SK-N-SH treated with all-trans-retinoic acid at 6 μM for 48 hours (cell line): ENCODE measurements at regions not wholly inside any gene's neighbourhood (a gene's known extent, or its start where the extent isn't known, plus 50 kb on each side); places are given as distances from the start of the nearest gene placed in this dataset.

Source experiments
- ARNTL ChIP-seq: fragments of 450-650 bp; formaldehyde crosslinking; IDR thresholded peaks from 2 replicates; pipeline ENCODE4 v1.5.0; 2020; ENCODE audit warnings: low read depth, mild to moderate bottlenecking, moderate library complexity, borderline replicate concordance
- BACH2 ChIP-seq: fragments of 250-450 bp; sonication (Bioruptor Pico); IDR thresholded peaks from 2 replicates; pipeline ENCODE4 v1.9.0; 2021; ENCODE audit warnings: mild to moderate bottlenecking, borderline replicate concordance
- CSDC2 ChIP-seq: fragments of 250-450 bp; sonication (Bioruptor Pico); IDR thresholded peaks from 2 replicates; pipeline ENCODE4 v1.5.0; 2020; ENCODE audit warnings: mild to moderate bottlenecking, moderate library complexity
- ESRRG ChIP-seq: fragments of 250-450 bp; sonication (Bioruptor Pico); IDR thresholded peaks from 2 replicates; pipeline ENCODE4 v1.6.1; 2021; ENCODE audit warnings: mild to moderate bottlenecking
- OSR1 ChIP-seq: fragments of 250-450 bp; sonication (Bioruptor Pico); IDR thresholded peaks from 2 replicates; pipeline ENCODE4 v1.8.0; 2022; ENCODE audit warnings: moderate library complexity, mild to moderate bottlenecking, inconsistent platforms
- PPARA ChIP-seq: fragments of 250-450 bp; sonication (Bioruptor Pico); IDR thresholded peaks from 2 replicates; pipeline ENCODE4 v1.5.0; 2020; ENCODE audit warnings: mild to moderate bottlenecking, borderline replicate concordance
- RARB ChIP-seq: fragments of 250-450 bp; sonication (Bioruptor Pico); IDR thresholded peaks from 2 replicates; pipeline ENCODE4 v1.8.0; 2021; ENCODE audit warnings: mild to moderate bottlenecking, moderate library complexity
- TOX ChIP-seq: fragments of 250-450 bp; sonication (Bioruptor Pico); IDR thresholded peaks from 2 replicates; pipeline ENCODE4 v1.8.0; 2021; ENCODE audit warnings: mild to moderate bottlenecking, moderate library complexity, borderline replicate concordance
- ZFP30 ChIP-seq: fragments of 450-650 bp; formaldehyde crosslinking; IDR thresholded peaks from 2 replicates; pipeline ENCODE4 v1.5.0; 2022; ENCODE audit warnings: mild to moderate bottlenecking, moderate library complexity
- ZNF70 ChIP-seq: fragments of 450-650 bp; formaldehyde crosslinking; IDR thresholded peaks from 2 replicates; pipeline ENCODE4 v1.5.0; 2020; ENCODE audit warnings: mild to moderate bottlenecking, moderate library complexity
- ZNF8 ChIP-seq: fragments of 450-650 bp; formaldehyde crosslinking; IDR thresholded peaks from 2 replicates; pipeline ENCODE4 v1.5.0; 2020; ENCODE audit warnings: mild to moderate bottlenecking, moderate library complexity
- TF ChIP-seq, protein P1 (sequence below): fragments of 250-450 bp; sonication (Bioruptor Pico); IDR thresholded peaks from 2 replicates; pipeline ENCODE4 v1.8.0; 2020; ENCODE audit warnings: mild to moderate bottlenecking, moderate library complexity, borderline replicate concordance
- TF ChIP-seq, protein P2 (sequence below): fragments of 250-450 bp; sonication (Bioruptor Pico); IDR thresholded peaks from 2 replicates; pipeline ENCODE4 v1.5.1; 2020; ENCODE audit warnings: low read depth, mild to moderate bottlenecking, moderate library complexity
- TF ChIP-seq, protein P3 (sequence below): fragments of 250-450 bp; sonication (Bioruptor Pico); IDR thresholded peaks from 2 replicates; pipeline ENCODE4 v1.5.0; 2020; ENCODE audit warnings: mild to moderate bottlenecking, moderate library complexity

DNA sequence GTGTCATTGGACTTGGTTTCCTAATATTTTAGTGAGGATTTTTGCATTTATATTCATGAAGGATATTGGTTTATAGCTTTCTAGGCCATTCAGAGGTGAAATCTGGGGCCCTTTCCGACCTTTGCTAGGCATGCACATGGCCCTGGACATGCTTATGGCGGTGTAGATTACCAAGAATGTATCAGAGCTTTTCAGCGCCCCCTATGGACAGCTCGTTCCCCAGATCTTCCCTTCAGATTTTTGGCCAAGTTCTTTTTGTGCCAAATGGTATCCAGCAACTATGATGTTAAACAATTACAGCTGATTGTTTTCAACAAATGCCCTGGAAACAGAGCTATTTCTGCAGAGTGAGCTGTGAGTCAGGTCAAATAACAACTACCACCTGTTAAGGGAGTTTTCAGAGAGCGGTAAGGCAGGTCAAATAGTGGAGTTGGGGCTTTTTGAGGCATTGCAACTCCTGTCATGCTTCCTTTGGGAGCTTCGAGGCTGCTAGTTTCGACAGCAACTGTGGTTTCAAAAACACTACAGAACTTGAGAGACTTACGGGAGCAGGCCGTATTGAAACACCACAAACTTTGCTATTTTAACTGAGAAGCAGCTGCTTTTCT is 188.3 kb downstream of the ZNF516 start:
- TF ChIP-seq TOX (CRISPR knock-in tag) (no peak), RARB (CRISPR knock-in tag) (no peak), ZNF70 (no peak), PPARA (CRISPR knock-in tag) (no peak), OSR1 (CRISPR knock-in tag) (no peak), CSDC2 (CRISPR knock-in tag) (no peak), ARNTL (no peak), ZNF8 (no peak), ESRRG (CRISPR knock-in tag) (no peak), ZFP30 (CRISPR knock-in tag) (no peak), BACH2 (CRISPR knock-in tag) (no peak)
- TF ChIP-seq, protein P1, sequence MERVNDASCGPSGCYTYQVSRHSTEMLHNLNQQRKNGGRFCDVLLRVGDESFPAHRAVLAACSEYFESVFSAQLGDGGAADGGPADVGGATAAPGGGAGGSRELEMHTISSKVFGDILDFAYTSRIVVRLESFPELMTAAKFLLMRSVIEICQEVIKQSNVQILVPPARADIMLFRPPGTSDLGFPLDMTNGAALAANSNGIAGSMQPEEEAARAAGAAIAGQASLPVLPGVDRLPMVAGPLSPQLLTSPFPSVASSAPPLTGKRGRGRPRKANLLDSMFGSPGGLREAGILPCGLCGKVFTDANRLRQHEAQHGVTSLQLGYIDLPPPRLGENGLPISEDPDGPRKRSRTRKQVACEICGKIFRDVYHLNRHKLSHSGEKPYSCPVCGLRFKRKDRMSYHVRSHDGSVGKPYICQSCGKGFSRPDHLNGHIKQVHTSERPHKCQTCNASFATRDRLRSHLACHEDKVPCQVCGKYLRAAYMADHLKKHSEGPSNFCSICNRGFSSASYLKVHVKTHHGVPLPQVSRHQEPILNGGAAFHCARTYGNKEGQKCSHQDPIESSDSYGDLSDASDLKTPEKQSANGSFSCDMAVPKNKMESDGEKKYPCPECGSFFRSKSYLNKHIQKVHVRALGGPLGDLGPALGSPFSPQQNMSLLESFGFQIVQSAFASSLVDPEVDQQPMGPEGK (CRISPR knock-in tag) = no peak
- TF ChIP-seq, protein P2, sequence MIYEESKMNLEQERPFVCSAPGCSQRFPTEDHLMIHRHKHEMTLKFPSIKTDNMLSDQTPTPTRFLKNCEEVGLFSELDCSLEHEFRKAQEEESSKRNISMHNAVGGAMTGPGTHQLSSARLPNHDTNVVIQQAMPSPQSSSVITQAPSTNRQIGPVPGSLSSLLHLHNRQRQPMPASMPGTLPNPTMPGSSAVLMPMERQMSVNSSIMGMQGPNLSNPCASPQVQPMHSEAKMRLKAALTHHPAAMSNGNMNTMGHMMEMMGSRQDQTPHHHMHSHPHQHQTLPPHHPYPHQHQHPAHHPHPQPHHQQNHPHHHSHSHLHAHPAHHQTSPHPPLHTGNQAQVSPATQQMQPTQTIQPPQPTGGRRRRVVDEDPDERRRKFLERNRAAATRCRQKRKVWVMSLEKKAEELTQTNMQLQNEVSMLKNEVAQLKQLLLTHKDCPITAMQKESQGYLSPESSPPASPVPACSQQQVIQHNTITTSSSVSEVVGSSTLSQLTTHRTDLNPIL = no peak
- TF ChIP-seq, protein P3, sequence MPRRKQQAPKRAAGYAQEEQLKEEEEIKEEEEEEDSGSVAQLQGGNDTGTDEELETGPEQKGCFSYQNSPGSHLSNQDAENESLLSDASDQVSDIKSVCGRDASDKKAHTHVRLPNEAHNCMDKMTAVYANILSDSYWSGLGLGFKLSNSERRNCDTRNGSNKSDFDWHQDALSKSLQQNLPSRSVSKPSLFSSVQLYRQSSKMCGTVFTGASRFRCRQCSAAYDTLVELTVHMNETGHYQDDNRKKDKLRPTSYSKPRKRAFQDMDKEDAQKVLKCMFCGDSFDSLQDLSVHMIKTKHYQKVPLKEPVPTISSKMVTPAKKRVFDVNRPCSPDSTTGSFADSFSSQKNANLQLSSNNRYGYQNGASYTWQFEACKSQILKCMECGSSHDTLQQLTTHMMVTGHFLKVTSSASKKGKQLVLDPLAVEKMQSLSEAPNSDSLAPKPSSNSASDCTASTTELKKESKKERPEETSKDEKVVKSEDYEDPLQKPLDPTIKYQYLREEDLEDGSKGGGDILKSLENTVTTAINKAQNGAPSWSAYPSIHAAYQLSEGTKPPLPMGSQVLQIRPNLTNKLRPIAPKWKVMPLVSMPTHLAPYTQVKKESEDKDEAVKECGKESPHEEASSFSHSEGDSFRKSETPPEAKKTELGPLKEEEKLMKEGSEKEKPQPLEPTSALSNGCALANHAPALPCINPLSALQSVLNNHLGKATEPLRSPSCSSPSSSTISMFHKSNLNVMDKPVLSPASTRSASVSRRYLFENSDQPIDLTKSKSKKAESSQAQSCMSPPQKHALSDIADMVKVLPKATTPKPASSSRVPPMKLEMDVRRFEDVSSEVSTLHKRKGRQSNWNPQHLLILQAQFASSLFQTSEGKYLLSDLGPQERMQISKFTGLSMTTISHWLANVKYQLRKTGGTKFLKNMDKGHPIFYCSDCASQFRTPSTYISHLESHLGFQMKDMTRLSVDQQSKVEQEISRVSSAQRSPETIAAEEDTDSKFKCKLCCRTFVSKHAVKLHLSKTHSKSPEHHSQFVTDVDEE = no peak
